Tibial nerve (tissue), 4 donors: ENCODE measurements at regions not wholly inside any gene's neighbourhood (a gene's known extent, or its start where the extent isn't known, plus 50 kb on each side); places are given as distances from the start of the nearest gene placed in this dataset.

Source experiments
- CTCF ChIP-seq, 5 experiments: fragments of 200-600 bp in 3 of 5; fragments of 450-650 bp in 2 of 5; sonication (generic) in 3 of 5; IDR thresholded peaks; one replicate each; pipeline ENCODE4 v1.5.1; 2016 to 2019; ENCODE audit warnings: antibody characterized with exemption in 5 of 5, mild to moderate bottlenecking in 3 of 5, moderate library complexity in 2 of 5
- EP300 ChIP-seq, 2 donors: sonication (generic); formaldehyde crosslinking; IDR thresholded peaks; one replicate each; pipeline ENCODE4 v1.6.1; 2017; ENCODE audit warnings: antibody characterized with exemption in 2 of 2, mild to moderate bottlenecking in 1 of 2
- POLR2A ChIP-seq, 2 donors: fragments of 450-650 bp; IDR thresholded peaks; one replicate each; pipeline ENCODE4 v1.6.1; 2017; ENCODE audit warnings: antibody characterized with exemption in 2 of 2, mild to moderate bottlenecking in 2 of 2, moderate library complexity in 2 of 2

GRCh38 chr6:4610256-4610655 is 165.9 kb upstream of the CDYL start:
- TF ChIP-seq CTCF (IDR thresholded peaks at IDR 0.05) (no peak), EP300 (IDR thresholded peaks at IDR 0.05) (peak in 1 of 2 donors; percentile 56), POLR2A (IDR thresholded peaks at IDR 0.05) (no peak)
